ENCODE measurements at regions not wholly inside any gene's neighbourhood (a gene's known extent, or its start where the extent isn't known, plus 50 kb on each side); places are given as distances from the start of the nearest gene placed in this dataset.

- no peak for DNase-seq
- H3K9me2 ChIP-seq = no peaks in the 10 kb centered on the region
- ChIA-PET POLR2A (no interaction called here), CTCF (interaction anchor here (1.0 to 3.3 kb wide), 8 partner anchors 10 to 230 kb away, joined by 3 to 14 read pairs (median 4); no protein-coding TSS in a partner anchor)
- H3K9me3 ChIP-seq = no peaks in the 10 kb centered on the region
- no peak overlapping the region for H3K4me2 ChIP-seq
- no peak for TF ChIP-seq EP300 (IDR thresholded peaks at IDR 0.05; ENCODE audit: borderline replicate concordance in 1 of 2, low read depth in 1 of 2, low read length in 1 of 2)
- TF ChIP-seq EZH2phosphoT487 (IDR thresholded peaks at IDR 0.05; ENCODE audit: borderline replicate concordance, low read depth) = no peak
- TF ChIP-seq POLR2AphosphoS5 (IDR thresholded peaks at IDR 0.05; ENCODE audit: low read depth, low read length) = no peak
- TF ChIP-seq FOXJ3 (CRISPR knock-in tag; IDR thresholded peaks at IDR 0.05) = no peak
- TF ChIP-seq MAX (IDR thresholded peaks at IDR 0.05; ENCODE audit: low read depth) = no peak
- no peak for TF ChIP-seq YY1 (IDR thresholded peaks at IDR 0.05; ENCODE audit: low read depth)
- TF ChIP-seq MXI1 (IDR thresholded peaks at IDR 0.05; ENCODE audit: low read depth, low read length) = no peak
- TF ChIP-seq ELF1 (IDR thresholded peaks at IDR 0.05) = no peak
- H3K4me3 ChIP-seq (ENCODE audit: low read depth in 2 of 2, low read length in 1 of 2) = no peak overlapping the region
- H3F3A ChIP-seq (replicated peaks; ENCODE audit: insufficient read depth) = no peaks in the 10 kb centered on the region
- H3K79me2 ChIP-seq (ENCODE audit: insufficient read depth) = no peaks in the 10 kb centered on the region
- no peaks in the 10 kb centered on the region for H4K20me1 ChIP-seq (ENCODE audit: insufficient read depth)
- H3K27ac ChIP-seq (ENCODE audit: low read depth in 2 of 2, low read length in 1 of 2) = no peak overlapping the region
- no peak overlapping the region for H3K9ac ChIP-seq
- H3K27me3 ChIP-seq (ENCODE audit: insufficient read depth) = peaks cover 27% of the 10 kb centered on the region; the same call in 1 of the 2 replicates
- WGBS (ENCODE audit: low lambda C conversion rate) = 85% methylated on average over 10 of the region's 13 CpGs
- H3K36me3 ChIP-seq (replicated peaks in 1 of 2; ENCODE audit: control insufficient read depth in 1 of 2, insufficient read depth in 2 of 2, low read length in 1 of 2) = no peaks in the 10 kb centered on the region
- peaks cover 0 to 20% of the 10 kb centered on the region in 2 experiments; a peak in 1 of 4 replicates for H3K4me1 ChIP-seq (ENCODE audit: control insufficient read depth in 1 of 2, insufficient read depth in 2 of 2, low read depth in 1 of 2, low read length in 1 of 2)
- no peak overlapping the region for H2AFZ ChIP-seq (ENCODE audit: low read depth)
Observed at GRCh38 chr6:41453244-41453643, 92.9 kb upstream of the FOXP4 start.

GRCh38 chr6:41454189-41454789, 91.9 kb upstream of the FOXP4 start:
- Histone ChIP-seq H4K20me1 (ENCODE audit: insufficient read depth) (no peaks in the 10 kb centered on the region), H3K9me2 (no peaks in the 10 kb centered on the region), H3K4me1 (ENCODE audit: control insufficient read depth in 1 of 2, insufficient read depth in 2 of 2, low read depth in 1 of 2, low read length in 1 of 2) (peaks cover 0 to 17% of the 10 kb centered on the region in 2 experiments; a peak in 1 of 4 replicates), H3K9ac (no peak overlapping the region), H3K36me3 (replicated peaks in 1 of 2; ENCODE audit: control insufficient read depth in 1 of 2, insufficient read depth in 2 of 2, low read length in 1 of 2) (no peaks in the 10 kb centered on the region), H3K4me2 (no peak overlapping the region), H3K27ac (ENCODE audit: low read depth in 2 of 2, low read length in 1 of 2) (no peak overlapping the region), H2AFZ (ENCODE audit: low read depth) (no peak overlapping the region), H3K79me2 (ENCODE audit: insufficient read depth) (no peaks in the 10 kb centered on the region), H3K27me3 (ENCODE audit: insufficient read depth) (peaks cover 27% of the 10 kb centered on the region; the same call in 1 of the 2 replicates), H3K4me3 (ENCODE audit: low read depth in 2 of 2, low read length in 1 of 2) (no peak overlapping the region), H3K9me3 (no peaks in the 10 kb centered on the region), H3F3A (replicated peaks; ENCODE audit: insufficient read depth) (no peaks in the 10 kb centered on the region)
- CTCF ChIA-PET = interaction anchor here (0.8 to 3.3 kb wide), 4 partner anchors 10 to 148 kb away, joined by 3 to 14 read pairs (median 6); no protein-coding TSS in a partner anchor
- WGBS (ENCODE audit: low lambda C conversion rate) = 63% methylated on average over 9 of the region's 9 CpGs
- no peak for DNase-seq
- TF ChIP-seq RXRA (IDR thresholded peaks at IDR 0.05; ENCODE audit: borderline replicate concordance, low read depth) = no peak
- TF ChIP-seq ELF1 (IDR thresholded peaks at IDR 0.05) = no peak
- TF ChIP-seq JUND (IDR thresholded peaks at IDR 0.05) = no peak
- TF ChIP-seq EZH2phosphoT487 (IDR thresholded peaks at IDR 0.05; ENCODE audit: borderline replicate concordance, low read depth) = no peak
- TF ChIP-seq TCF12 (IDR thresholded peaks at IDR 0.05) = no peak
- no peak for TF ChIP-seq YY1 (IDR thresholded peaks at IDR 0.05; ENCODE audit: low read depth)
- TF ChIP-seq FOXM1 (IDR thresholded peaks at IDR 0.05; ENCODE audit: low read depth) = no peak
- no peak for TF ChIP-seq EP300 (IDR thresholded peaks at IDR 0.05; ENCODE audit: borderline replicate concordance in 1 of 2, low read depth in 1 of 2, low read length in 1 of 2)
- TF ChIP-seq MEF2A (IDR thresholded peaks at IDR 0.05; ENCODE audit: borderline replicate concordance, low read depth) = no peak
- TF ChIP-seq NFIC (IDR thresholded peaks at IDR 0.05; ENCODE audit: borderline replicate concordance) = no peak
- no peak for TF ChIP-seq TEAD4 (IDR thresholded peaks at IDR 0.05; ENCODE audit: borderline replicate concordance, insufficient read depth)
- TF ChIP-seq GATA2 (CRISPR knock-in tag; IDR thresholded peaks at IDR 0.05) = no peak
- TF ChIP-seq RCOR1 (IDR thresholded peaks at IDR 0.05; ENCODE audit: low read length) = no peak
- TF ChIP-seq ZBTB33 (IDR thresholded peaks at IDR 0.05; ENCODE audit: borderline replicate concordance, low read depth) = no peak
- TF ChIP-seq IRF3 (IDR thresholded peaks at IDR 0.05; ENCODE audit: low read depth, low read length) = no peak
- POLR2A ChIA-PET = no interaction called here

Measured in SK-N-SH (cell line).